GM12878 (cell line): ENCODE measurements at regions not wholly inside any gene's neighbourhood (a gene's known extent, or its start where the extent isn't known, plus 50 kb on each side); places are given as distances from the start of the nearest gene placed in this dataset.

Experiments
- ATAC-seq: fragments of 200-7000 bp; cut with Tn5 transposase; 3 replicates; pipeline ENCODE4 v1.9.1; 2020; ENCODE audit warnings: mild to moderate bottlenecking, moderate library complexity
- BruUV-seq: library from RNA; stranded (reverse); fragments of 400-500 nt; replicated peaks from 2 replicates; lab custom pipeline; 2021; lab: Mats Ljungman, UMichigan
- CTCF ChIA-PET: fragments of 300-600 bp; sonication (Branson Sonifier 250); formaldehyde crosslinking; extraction: SDS; loops from one replicate; lab custom pipeline; 2021; ENCODE audit warnings: inconsistent platforms; lab: Yijun Ruan, JAX
- POLR2A ChIA-PET: fragments of 350-600 bp; formaldehyde crosslinking; extraction: SDS; loops from one replicate; lab custom pipeline; 2021; ENCODE audit warnings: inconsistent platforms; lab: Charles Lee
- RAD21 ChIA-PET: fragments of 300-600 bp; sonication (Branson Sonifier 250); formaldehyde crosslinking; loops from one replicate; lab custom pipeline; 2023; ENCODE audit warnings: antibody characterized with exemption; ENCODE audit not compliant: unreplicated experiment; lab: Charles Lee
- SMC1A ChIA-PET: fragments of 300-600 bp; sonication (Branson Sonifier 250); formaldehyde crosslinking; loops from one replicate; lab custom pipeline; 2023; ENCODE audit not compliant: unreplicated experiment, uncharacterized antibody; lab: Charles Lee
- DNase-seq: peaks from one replicate; pipeline ENCODE4 v3.0.0-alpha.2; 2011; ENCODE audit warnings: low read depth, low spot score
- FAIRE-seq: peaks from 3 replicates; lab custom pipeline; 2011; peaks lifted over from hg19 to GRCh38; lab: Jason Lieb, UNC
- H2AFZ ChIP-seq: 2 replicates; pipeline ENCODE4 v1.6.0; 2011; ENCODE audit warnings: low read depth, low read length, control low read depth; ENCODE audit not compliant: control insufficient read depth
- H3K27ac ChIP-seq: 2 replicates; pipeline ENCODE4 v1.5.1; 2011; ENCODE audit warnings: control low read depth; ENCODE audit not compliant: control insufficient read depth, insufficient read depth
- H3K27me3 ChIP-seq, 2 experiments: replicated peaks in 1 of 2; 2 replicates each; pipeline versions ENCODE4 v1.6.0 to v1.6.1; 2011; ENCODE audit warnings: low read length in 1 of 2; ENCODE audit not compliant: control insufficient read depth in 2 of 2, insufficient read depth in 2 of 2
- H3K36me3 ChIP-seq, 2 experiments: 2 replicates each; pipeline ENCODE4 v1.5.1; 2011; ENCODE audit warnings: low read length in 1 of 2; ENCODE audit not compliant: control insufficient read depth in 2 of 2, insufficient read depth in 2 of 2
- H3K4me1 ChIP-seq: 2 replicates; pipeline ENCODE4 v1.6.1; 2011; ENCODE audit warnings: mild to moderate bottlenecking, low read length, moderate library complexity, mixed read lengths; ENCODE audit not compliant: control insufficient read depth, insufficient read depth
- H3K4me2 ChIP-seq: 2 replicates; pipeline ENCODE4 v1.6.0; 2011; ENCODE audit warnings: control low read depth; ENCODE audit not compliant: control insufficient read depth, insufficient read depth
- H3K4me3 ChIP-seq: fragments of 200-600 bp; sonication (generic); 2 replicates; pipeline ENCODE4 v1.5.1; 2016
- H3K79me2 ChIP-seq: 2 replicates; pipeline ENCODE4 v1.6.0; 2011; ENCODE audit warnings: low read length; ENCODE audit not compliant: control insufficient read depth, insufficient read depth
- H3K9ac ChIP-seq: 2 replicates; pipeline ENCODE4 v1.8.0; 2011; ENCODE audit warnings: low read length, control low read depth, mixed read lengths; ENCODE audit not compliant: control insufficient read depth, insufficient read depth
- H3K9me3 ChIP-seq: replicated peaks from 3 replicates; pipeline ENCODE4 v1.5.1; 2011; ENCODE audit warnings: mild to moderate bottlenecking, low read length; ENCODE audit not compliant: control insufficient read depth, insufficient read depth
- H4K20me1 ChIP-seq: 2 replicates; pipeline ENCODE4 v1.6.0; 2011; ENCODE audit not compliant: control insufficient read depth, insufficient read depth
- BCLAF1 ChIP-seq: fragments of 450-650 bp; IDR thresholded peaks from 2 replicates; pipeline ENCODE4 v1.6.1; 2017; ENCODE audit warnings: antibody characterized with exemption, mild to moderate bottlenecking, moderate library complexity
- CBX5 ChIP-seq: sonication (generic); IDR thresholded peaks from 2 replicates; pipeline ENCODE4 v1.6.1; 2016; ENCODE audit warnings: low read depth, moderate library complexity, mild to moderate bottlenecking, inconsistent platforms
- WGBS: methylation state at CpG from one replicate; pipeline ENCODE4 v1.1.6; 2016; ENCODE audit warnings: low lambda C conversion rate; ENCODE audit not compliant: insufficient replicate concordance, insufficient coverage; ENCODE audit errors: missing lambda C conversion rate; 5-methylcytosine and 5-hydroxymethylcytosine counted together
- in situ Hi-C: fragments of 300-500 bp; cut with MboI; formaldehyde crosslinking; loops from 9 replicates; pipeline ENCODE4 v1.14.3; 2018; ENCODE audit warnings: mixed read lengths
- intact Hi-C: fragments of 100-400 bp; cut with micrococcal nuclease; formaldehyde crosslinking; loops from one replicate; pipeline ENCODE4 v1.14.2; 2022; ENCODE audit not compliant: unreplicated experiment
- TF ChIP-seq, protein P1 (sequence below): fragments of 150-350 bp; IDR thresholded peaks from 2 replicates; pipeline ENCODE4 v1.6.1; 2014; ENCODE audit warnings: mild to moderate bottlenecking, low read depth, low read length

DNA sequence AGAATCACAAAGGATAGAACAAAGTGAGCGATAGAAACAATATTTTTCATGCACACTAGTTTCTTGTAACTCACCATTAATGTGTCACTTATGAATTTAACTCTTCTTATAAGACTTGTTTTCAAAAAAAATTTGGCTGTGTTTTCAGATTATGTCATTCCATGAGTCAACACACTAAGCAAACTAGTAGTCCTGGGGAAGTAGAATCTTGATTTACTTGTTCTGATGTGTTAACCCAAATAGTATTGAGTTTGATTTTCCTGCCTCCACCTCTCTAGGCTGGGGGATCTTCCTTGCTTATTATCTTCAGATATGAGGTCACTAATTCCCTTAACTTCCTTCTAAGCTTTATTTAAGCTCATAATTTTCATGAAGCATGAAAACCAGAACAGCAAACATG, 151.0 kb upstream of the SEL1L start:
- in situ Hi-C loops = no loop called here
- WGBS = 0% methylated on average over 1 of the region's 1 CpG

More for the DNA sequence above, 151.0 kb upstream of the SEL1L start:
- no peaks in the 10 kb centered on the region for H3K79me2 ChIP-seq
- SMC1A ChIA-PET = no interaction called here
- no peaks in the 10 kb centered on the region for H3K9me3 ChIP-seq
- no peak for TF ChIP-seq CBX5
- TF ChIP-seq, protein P1, sequence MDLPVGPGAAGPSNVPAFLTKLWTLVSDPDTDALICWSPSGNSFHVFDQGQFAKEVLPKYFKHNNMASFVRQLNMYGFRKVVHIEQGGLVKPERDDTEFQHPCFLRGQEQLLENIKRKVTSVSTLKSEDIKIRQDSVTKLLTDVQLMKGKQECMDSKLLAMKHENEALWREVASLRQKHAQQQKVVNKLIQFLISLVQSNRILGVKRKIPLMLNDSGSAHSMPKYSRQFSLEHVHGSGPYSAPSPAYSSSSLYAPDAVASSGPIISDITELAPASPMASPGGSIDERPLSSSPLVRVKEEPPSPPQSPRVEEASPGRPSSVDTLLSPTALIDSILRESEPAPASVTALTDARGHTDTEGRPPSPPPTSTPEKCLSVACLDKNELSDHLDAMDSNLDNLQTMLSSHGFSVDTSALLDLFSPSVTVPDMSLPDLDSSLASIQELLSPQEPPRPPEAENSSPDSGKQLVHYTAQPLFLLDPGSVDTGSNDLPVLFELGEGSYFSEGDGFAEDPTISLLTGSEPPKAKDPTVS = no peak
- no peak for TF ChIP-seq BCLAF1
- H3K4me3 ChIP-seq = no peak overlapping the region
- DNase-seq (no peak), ATAC-seq (no peak), FAIRE-seq (no peak)
- intact Hi-C loops = no loop called here
- H2AFZ ChIP-seq = no peak overlapping the region
- RAD21 ChIA-PET = no interaction called here
- no peak overlapping the region for H3K27ac ChIP-seq
- POLR2A ChIA-PET = no interaction called here
- CTCF ChIA-PET = no interaction called here
- H3K27me3 ChIP-seq = no peaks in the 10 kb centered on the region
- no peaks in the 10 kb centered on the region for H3K36me3 ChIP-seq
- H3K4me1 ChIP-seq = no peaks in the 10 kb centered on the region
- no peaks in the 10 kb centered on the region for H4K20me1 ChIP-seq
- no peak overlapping the region for H3K4me2 ChIP-seq
- H3K9ac ChIP-seq = no peak overlapping the region
- BruUV-seq = no TSS peak
